CD4-positive, alpha-beta T cell (primary cell): ENCODE measurements at regions not wholly inside any gene's neighbourhood (a gene's known extent, or its start where the extent isn't known, plus 50 kb on each side); places are given as distances from the start of the nearest gene placed in this dataset.
"Not testable (repeated sequence)": the region's sequence is repeated elsewhere in the genome, so short reads cannot be mapped to it uniquely, and the experiment has no call there.

Experiments
- ATAC-seq: fragments of 200-7000 bp; cut with Tn5 transposase; one replicate; pipeline ENCODE4 v1.10.0; 2022; ENCODE audit warnings: mild to moderate bottlenecking; ENCODE audit not compliant: poor library complexity
- CTCF ChIA-PET: fragments of 350-600 bp; sonication (Branson Sonifier 250); formaldehyde crosslinking; loops from one replicate; lab custom pipeline; 2021; ENCODE audit warnings: antibody characterized with exemption, inconsistent platforms; lab: Charles Lee
- POLR2A ChIA-PET: fragments of 350-600 bp; sonication (Branson Sonifier 250); formaldehyde crosslinking; loops from one replicate; lab custom pipeline; 2021; ENCODE audit warnings: antibody characterized with exemption, inconsistent platforms; lab: Charles Lee
- DNase-seq, 14 experiments: peaks; one replicate each; pipeline ENCODE4 v3.0.0-alpha.2; 2013 to 2020; ENCODE audit warnings: mixed read lengths in 2 of 14
- H3K27ac ChIP-seq, 2 donors: one replicate each; pipeline versions ENCODE4 v1.5.1 to v1.7.0; 2013; ENCODE audit warnings: low read length in 2 of 2, low read depth in 1 of 2, mild to moderate bottlenecking in 1 of 2
- H3K27me3 ChIP-seq, 2 experiments: 1 replicate in 1 of 2; 2 replicates in 1 of 2; pipeline versions ENCODE4 v1.6.1 to v1.7.0; 2013; ENCODE audit warnings: low read length in 2 of 2, control low read depth in 1 of 2, mild to moderate bottlenecking in 1 of 2, moderate library complexity in 1 of 2; ENCODE audit not compliant: insufficient read depth in 2 of 2, control insufficient read depth in 1 of 2
- H3K36me3 ChIP-seq: one replicate; pipeline ENCODE4 v1.6.1; 2013; ENCODE audit warnings: low read length, control low read depth; ENCODE audit not compliant: insufficient read depth
- H3K4me1 ChIP-seq: one replicate; pipeline ENCODE4 v1.6.1; 2013; ENCODE audit warnings: low read length, control low read depth; ENCODE audit not compliant: insufficient read depth
- H3K4me3 ChIP-seq: one replicate; pipeline ENCODE4 v1.5.1; 2013; ENCODE audit warnings: mild to moderate bottlenecking, low read length, moderate library complexity
- H3K9me3 ChIP-seq, 2 experiments: 1 replicate in 1 of 2; 2 replicates in 1 of 2; pipeline versions ENCODE4 v1.6.1 to v1.7.0; 2013; ENCODE audit warnings: low read length in 2 of 2, mild to moderate bottlenecking in 2 of 2, control low read depth in 1 of 2, moderate library complexity in 1 of 2; ENCODE audit not compliant: control insufficient read depth in 1 of 2, insufficient read depth in 1 of 2
- H3K27ac Mint-ChIP-seq: one replicate; pipeline ENCODE4 v1.8.0; 2020; ENCODE audit warnings: mixed read lengths
- H3K27me3 Mint-ChIP-seq: one replicate; pipeline ENCODE4 v1.8.0; 2021; ENCODE audit warnings: mixed read lengths
- H3K36me3 Mint-ChIP-seq: one replicate; pipeline ENCODE4 v1.8.0; 2021; ENCODE audit warnings: low read depth, mixed read lengths
- H3K4me1 Mint-ChIP-seq: one replicate; pipeline ENCODE4 v1.8.0; 2021; ENCODE audit warnings: low read depth, mixed read lengths
- H3K4me3 Mint-ChIP-seq: one replicate; pipeline ENCODE4 v1.8.0; 2020; ENCODE audit warnings: mild to moderate bottlenecking, mixed read lengths
- H3K9me3 Mint-ChIP-seq: one replicate; pipeline ENCODE4 v1.8.0; 2020; ENCODE audit warnings: mixed read lengths
- intact Hi-C, 2 experiments: fragments of 100-400 bp; cut with DNase I in 1 of 2; cut with micrococcal nuclease in 1 of 2; formaldehyde crosslinking; loops; one replicate each; pipeline versions ENCODE4 v1.15.1 to v1.9.0; 2023 to 2025; cut with DNase I, micrococcal nuclease
- TF ChIP-seq, protein P1 (sequence below): fragments of 200-600 bp; IDR thresholded peaks from one replicate; pipeline ENCODE4 v1.8.0; 2022; ENCODE audit warnings: antibody characterized with exemption, mild to moderate bottlenecking

GRCh38 chrX:76821276-76821675 lies 393.8 kb downstream of the MAGEE1 start:
- peaks cover 0 to 7% of the 10 kb centered on the region in 2 experiments for H3K9me3 ChIP-seq
- TF ChIP-seq, protein P1, sequence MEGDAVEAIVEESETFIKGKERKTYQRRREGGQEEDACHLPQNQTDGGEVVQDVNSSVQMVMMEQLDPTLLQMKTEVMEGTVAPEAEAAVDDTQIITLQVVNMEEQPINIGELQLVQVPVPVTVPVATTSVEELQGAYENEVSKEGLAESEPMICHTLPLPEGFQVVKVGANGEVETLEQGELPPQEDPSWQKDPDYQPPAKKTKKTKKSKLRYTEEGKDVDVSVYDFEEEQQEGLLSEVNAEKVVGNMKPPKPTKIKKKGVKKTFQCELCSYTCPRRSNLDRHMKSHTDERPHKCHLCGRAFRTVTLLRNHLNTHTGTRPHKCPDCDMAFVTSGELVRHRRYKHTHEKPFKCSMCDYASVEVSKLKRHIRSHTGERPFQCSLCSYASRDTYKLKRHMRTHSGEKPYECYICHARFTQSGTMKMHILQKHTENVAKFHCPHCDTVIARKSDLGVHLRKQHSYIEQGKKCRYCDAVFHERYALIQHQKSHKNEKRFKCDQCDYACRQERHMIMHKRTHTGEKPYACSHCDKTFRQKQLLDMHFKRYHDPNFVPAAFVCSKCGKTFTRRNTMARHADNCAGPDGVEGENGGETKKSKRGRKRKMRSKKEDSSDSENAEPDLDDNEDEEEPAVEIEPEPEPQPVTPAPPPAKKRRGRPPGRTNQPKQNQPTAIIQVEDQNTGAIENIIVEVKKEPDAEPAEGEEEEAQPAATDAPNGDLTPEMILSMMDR: no peak
- no peaks in the 10 kb centered on the region for H3K27me3 Mint-ChIP-seq
- no peak for DNase-seq
- CTCF ChIA-PET: no interaction called here
- H3K27ac ChIP-seq: no peak overlapping the region
- H3K9me3 Mint-ChIP-seq: no peaks in the 10 kb centered on the region
- H3K36me3 Mint-ChIP-seq: no peaks in the 10 kb centered on the region
- H3K27ac Mint-ChIP-seq: no peak overlapping the region
- H3K36me3 ChIP-seq: no peaks in the 10 kb centered on the region
- POLR2A ChIA-PET: no interaction called here
- H3K4me3 Mint-ChIP-seq: no peak overlapping the region
- intact Hi-C loops: no loop called here
- H3K4me3 ChIP-seq: no peak overlapping the region
- H3K27me3 ChIP-seq: no peaks in the 10 kb centered on the region
- H3K4me1 Mint-ChIP-seq: no peaks in the 10 kb centered on the region
- ATAC-seq: no peak
- no peaks in the 10 kb centered on the region for H3K4me1 ChIP-seq

DNA sequence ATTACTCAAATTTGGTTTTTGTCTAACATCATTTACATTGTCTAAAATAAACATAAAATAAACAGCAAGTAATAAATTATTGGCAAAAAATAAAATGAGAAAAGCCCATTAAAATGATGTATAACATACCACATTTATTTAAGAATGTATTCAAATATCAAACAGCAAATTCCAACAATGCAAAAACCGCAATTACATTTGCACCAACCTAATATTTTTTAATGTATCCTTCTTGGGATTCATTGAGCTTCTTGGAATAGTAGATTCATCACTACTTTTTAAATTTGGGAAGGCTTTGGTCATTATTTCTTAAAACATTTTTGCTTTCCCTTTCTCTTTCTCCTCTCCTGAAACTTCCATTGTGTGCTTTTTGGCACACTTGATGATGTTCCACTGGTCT lies 400.2 kb downstream of the MAGEE1 start:
- no peaks in the 10 kb centered on the region for H3K36me3 ChIP-seq
- H3K4me3 Mint-ChIP-seq: no peak overlapping the region
- no peaks in the 10 kb centered on the region for H3K27me3 Mint-ChIP-seq
- H3K27ac ChIP-seq: no peak overlapping the region
- H3K9me3 ChIP-seq: no peaks in the 10 kb centered on the region
- ChIA-PET POLR2A (no interaction called here), CTCF (no interaction called here)
- ATAC-seq (no peak), DNase-seq (no peak)
- no peak overlapping the region for H3K27ac Mint-ChIP-seq
- no peaks in the 10 kb centered on the region for H3K9me3 Mint-ChIP-seq
- no peak overlapping the region for H3K4me3 ChIP-seq
- H3K36me3 Mint-ChIP-seq: no peaks in the 10 kb centered on the region
- no peaks in the 10 kb centered on the region for H3K27me3 ChIP-seq
- H3K4me1 Mint-ChIP-seq: no peaks in the 10 kb centered on the region
- TF ChIP-seq, protein P1: no peak
- H3K4me1 ChIP-seq: no peaks in the 10 kb centered on the region
- intact Hi-C loops: no loop called here

DNA sequence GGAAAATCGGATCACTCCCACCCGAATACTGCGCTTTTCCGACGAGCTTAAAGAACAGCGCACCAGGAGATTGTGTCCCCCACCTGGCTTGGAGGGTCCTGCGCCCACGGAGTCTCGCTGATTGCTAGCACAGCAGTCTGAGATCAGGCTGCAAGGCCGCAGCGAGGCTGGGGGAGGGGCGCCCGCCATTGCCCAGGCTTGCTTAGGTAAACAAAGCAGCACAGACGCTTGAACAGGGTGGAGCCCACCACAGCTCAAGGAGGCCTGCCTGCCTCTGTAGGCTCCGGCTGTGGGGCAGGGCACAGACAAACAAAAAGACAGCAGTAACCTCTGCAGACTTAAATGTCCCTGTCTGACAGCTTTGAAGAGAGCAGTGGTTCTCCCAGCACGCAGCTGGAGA lies 413.4 kb downstream of the MAGEE1 start:
- DNase-seq, H3K4me1 ChIP-seq, POLR2A ChIA-PET, CTCF ChIA-PET, H3K27ac Mint-ChIP-seq, H3K27ac ChIP-seq, H3K4me3 ChIP-seq, H3K36me3 ChIP-seq, H3K36me3 Mint-ChIP-seq, H3K4me1 Mint-ChIP-seq, H3K4me3 Mint-ChIP-seq, H3K9me3 ChIP-seq, H3K27me3 ChIP-seq, H3K9me3 Mint-ChIP-seq, ATAC-seq, H3K27me3 Mint-ChIP-seq, intact Hi-C loops: not testable (repeated sequence)

DNA sequence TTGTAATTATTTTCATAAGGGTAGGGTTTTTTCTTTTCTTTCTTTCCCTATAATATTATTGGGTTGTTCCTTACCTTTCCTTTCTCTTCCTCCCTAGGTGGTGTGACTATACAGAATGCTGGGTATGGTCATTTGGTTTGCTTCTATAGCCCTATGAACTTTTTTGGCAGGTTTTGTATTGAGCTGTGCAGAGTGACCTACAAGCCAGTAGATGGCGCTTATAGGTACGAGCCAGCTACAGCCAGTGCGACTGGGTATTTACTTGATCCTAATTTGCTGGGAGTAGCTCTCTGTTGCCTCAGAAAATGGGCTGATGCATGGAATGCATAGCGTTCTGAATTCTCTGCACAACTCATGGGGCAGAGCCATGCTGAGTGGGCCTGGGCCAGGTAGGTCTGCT lies 423.3 kb downstream of the MAGEE1 start:
- ChIA-PET CTCF (no interaction called here), POLR2A (no interaction called here)
- intact Hi-C loops: no loop called here
- Histone ChIP-seq H3K9me3 (peaks cover 0 to 4% of the 10 kb centered on the region in 2 experiments), H3K4me1 (no peaks in the 10 kb centered on the region), H3K27me3 (no peaks in the 10 kb centered on the region), H3K4me3 (no peak overlapping the region), H3K36me3 (no peaks in the 10 kb centered on the region), H3K27ac (no peak overlapping the region)
- TF ChIP-seq, protein P1: no peak
- Mint-ChIP-seq H3K36me3 (no peaks in the 10 kb centered on the region), H3K4me3 (no peak overlapping the region), H3K4me1 (no peaks in the 10 kb centered on the region), H3K9me3 (no peaks in the 10 kb centered on the region), H3K27ac (no peak overlapping the region), H3K27me3 (no peaks in the 10 kb centered on the region)
- no peak for DNase-seq
- ATAC-seq: no peak
